ENCODE measurements at regions not wholly inside any gene's neighbourhood (a gene's known extent, or its start where the extent isn't known, plus 50 kb on each side); places are given as distances from the start of the nearest gene placed in this dataset.

DNA sequence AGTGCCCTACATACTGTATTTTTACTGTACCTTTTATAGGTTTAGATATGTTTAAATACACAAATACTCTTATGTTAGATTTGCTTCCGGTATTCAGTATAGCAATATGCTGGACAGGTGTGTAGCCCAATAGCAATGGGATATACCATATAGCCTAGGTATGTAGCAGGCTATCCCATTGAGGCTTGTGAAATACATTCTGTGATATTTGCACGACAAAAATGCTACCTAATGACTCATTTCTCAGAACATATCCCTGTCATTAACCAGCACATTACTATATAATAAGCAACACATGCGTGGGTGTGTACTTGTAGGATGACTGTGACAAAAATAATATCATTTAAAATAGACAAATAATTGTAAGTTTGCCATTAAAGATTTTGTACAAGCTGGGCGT lies 208.8 kb downstream of the MRPS30 start:
- Histone ChIP-seq H3K36me3 (replicated peaks in 1 of 2; ENCODE audit: control extremely low read depth in 1 of 2, control insufficient read depth in 1 of 2, extremely low read depth in 1 of 2, insufficient read depth in 2 of 2, low read length in 1 of 2) (no peaks in the 10 kb centered on the region), H3K4me2 (replicated peaks; ENCODE audit: low read depth, low read length, poor library complexity, severe bottlenecking) (no peak overlapping the region), H2AFZ (ENCODE audit: insufficient read depth, low read depth, low read length, poor library complexity, severe bottlenecking) (no peak overlapping the region), H4K20me1 (ENCODE audit: control insufficient read depth, insufficient read depth, low read length, poor library complexity, severe bottlenecking) (no peaks in the 10 kb centered on the region), H3K27me3 (replicated peaks in 1 of 4; ENCODE audit: control extremely low read depth in 1 of 4, control insufficient read depth in 3 of 4, insufficient read depth in 4 of 4, low read length in 3 of 4) (no peaks in the 10 kb centered on the region), H3K79me2 (ENCODE audit: control insufficient read depth, insufficient read depth, low read length) (no peaks in the 10 kb centered on the region), H3K9ac (ENCODE audit: low read length) (no peak overlapping the region), H3K9me3 (ENCODE audit: control extremely low read depth in 1 of 3, control insufficient read depth in 2 of 3, insufficient read depth in 1 of 3, low read length in 2 of 3) (peaks cover 0 to 6% (median 0%) of the 10 kb centered on the region in 3 donors), H3K4me1 (ENCODE audit: control insufficient read depth in 2 of 2, insufficient read depth in 2 of 2, low read length in 2 of 2) (no peaks in the 10 kb centered on the region), H3K27ac (ENCODE audit: low read length in 2 of 2) (no peak overlapping the region), H3K4me3 (ENCODE audit: control extremely low read depth in 1 of 5, extremely low read depth in 1 of 5, insufficient read depth in 1 of 5, low read depth in 2 of 5, low read length in 4 of 5) (no peak overlapping the region)
- no peak for ATAC-seq (ENCODE audit: low read depth)
- intact Hi-C loops (cut with micrococcal nuclease), result no loop called here
- no peaks in the 10 kb centered on the region for H3K27me3 Mint-ChIP-seq
- ChIA-PET POLR2A (no interaction called here), CTCF (no interaction called here)
- TF ChIP-seq, protein P1, sequence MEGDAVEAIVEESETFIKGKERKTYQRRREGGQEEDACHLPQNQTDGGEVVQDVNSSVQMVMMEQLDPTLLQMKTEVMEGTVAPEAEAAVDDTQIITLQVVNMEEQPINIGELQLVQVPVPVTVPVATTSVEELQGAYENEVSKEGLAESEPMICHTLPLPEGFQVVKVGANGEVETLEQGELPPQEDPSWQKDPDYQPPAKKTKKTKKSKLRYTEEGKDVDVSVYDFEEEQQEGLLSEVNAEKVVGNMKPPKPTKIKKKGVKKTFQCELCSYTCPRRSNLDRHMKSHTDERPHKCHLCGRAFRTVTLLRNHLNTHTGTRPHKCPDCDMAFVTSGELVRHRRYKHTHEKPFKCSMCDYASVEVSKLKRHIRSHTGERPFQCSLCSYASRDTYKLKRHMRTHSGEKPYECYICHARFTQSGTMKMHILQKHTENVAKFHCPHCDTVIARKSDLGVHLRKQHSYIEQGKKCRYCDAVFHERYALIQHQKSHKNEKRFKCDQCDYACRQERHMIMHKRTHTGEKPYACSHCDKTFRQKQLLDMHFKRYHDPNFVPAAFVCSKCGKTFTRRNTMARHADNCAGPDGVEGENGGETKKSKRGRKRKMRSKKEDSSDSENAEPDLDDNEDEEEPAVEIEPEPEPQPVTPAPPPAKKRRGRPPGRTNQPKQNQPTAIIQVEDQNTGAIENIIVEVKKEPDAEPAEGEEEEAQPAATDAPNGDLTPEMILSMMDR (IDR thresholded peaks at IDR 0.05), result no peak
- no peak for TF ChIP-seq EZH2 (IDR thresholded peaks at IDR 0.05; ENCODE audit: borderline replicate concordance, insufficient read depth, low read depth, low read length, poor library complexity, severe bottlenecking)
- no peak overlapping the region for H3K27ac Mint-ChIP-seq
- H3K4me1 Mint-ChIP-seq, result no peaks in the 10 kb centered on the region
- DNase-seq, result no peak
- no peaks in the 10 kb centered on the region for H3K9me3 Mint-ChIP-seq (ENCODE audit: insufficient read depth)
- no peak overlapping the region for H3K4me3 Mint-ChIP-seq
- no CpG with 5 or more reads among the region's 4 CpGs for WGBS (ENCODE audit: insufficient coverage)

DNA sequence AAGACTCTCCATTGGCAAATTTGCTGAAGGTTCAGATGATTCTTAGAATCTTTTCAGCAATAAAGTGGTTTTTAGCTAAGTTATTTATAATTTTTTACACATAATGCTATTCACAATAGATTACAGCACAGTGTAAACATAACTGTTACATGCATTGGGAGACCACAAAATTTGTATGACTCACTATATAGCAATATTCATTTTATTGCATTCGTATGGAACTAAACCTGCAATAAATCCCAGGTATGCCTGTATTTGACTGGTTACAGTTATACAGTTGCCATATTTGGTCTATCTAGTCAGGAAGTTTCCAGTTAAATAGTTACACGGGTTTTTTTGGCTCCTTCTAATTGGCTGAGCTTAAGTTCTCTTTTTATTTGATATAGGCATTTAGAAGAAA lies 220.8 kb downstream of the MRPS30 start:
- Histone ChIP-seq H3K79me2 (ENCODE audit: control insufficient read depth, insufficient read depth, low read length) (no peaks in the 10 kb centered on the region), H3K27me3 (replicated peaks in 1 of 4; ENCODE audit: control extremely low read depth in 1 of 4, control insufficient read depth in 3 of 4, insufficient read depth in 4 of 4, low read length in 3 of 4) (no peaks in the 10 kb centered on the region), H3K4me1 (ENCODE audit: control insufficient read depth in 2 of 2, insufficient read depth in 2 of 2, low read length in 2 of 2) (no peaks in the 10 kb centered on the region), H3K9me3 (ENCODE audit: control extremely low read depth in 1 of 3, control insufficient read depth in 2 of 3, insufficient read depth in 1 of 3, low read length in 2 of 3) (no peaks in the 10 kb centered on the region), H3K4me3 (ENCODE audit: control extremely low read depth in 1 of 5, extremely low read depth in 1 of 5, insufficient read depth in 1 of 5, low read depth in 2 of 5, low read length in 4 of 5) (no peak overlapping the region), H3K4me2 (replicated peaks; ENCODE audit: low read depth, low read length, poor library complexity, severe bottlenecking) (no peak overlapping the region), H4K20me1 (ENCODE audit: control insufficient read depth, insufficient read depth, low read length, poor library complexity, severe bottlenecking) (no peaks in the 10 kb centered on the region), H3K27ac (ENCODE audit: low read length in 2 of 2) (no peak overlapping the region), H2AFZ (ENCODE audit: insufficient read depth, low read depth, low read length, poor library complexity, severe bottlenecking) (no peak overlapping the region), H3K36me3 (replicated peaks in 1 of 2; ENCODE audit: control extremely low read depth in 1 of 2, control insufficient read depth in 1 of 2, extremely low read depth in 1 of 2, insufficient read depth in 2 of 2, low read length in 1 of 2) (no peaks in the 10 kb centered on the region), H3K9ac (ENCODE audit: low read length) (no peak overlapping the region)
- CTCF ChIA-PET, result no interaction called here
- no peaks in the 10 kb centered on the region for H3K9me3 Mint-ChIP-seq (ENCODE audit: insufficient read depth)
- no CpG with 5 or more reads among the region's 2 CpGs for WGBS (ENCODE audit: insufficient coverage)
- POLR2A ChIA-PET, result no interaction called here
- H3K27me3 Mint-ChIP-seq, result no peaks in the 10 kb centered on the region
- no peak for TF ChIP-seq EZH2 (IDR thresholded peaks at IDR 0.05; ENCODE audit: borderline replicate concordance, insufficient read depth, low read depth, low read length, poor library complexity, severe bottlenecking)
- TF ChIP-seq, protein P1 (IDR thresholded peaks at IDR 0.05), result no peak
- ATAC-seq (ENCODE audit: low read depth), result no peak
- DNase-seq, result no peak
- no peak overlapping the region for H3K4me3 Mint-ChIP-seq
- intact Hi-C loops (cut with micrococcal nuclease), result no loop called here
- H3K4me1 Mint-ChIP-seq, result no peaks in the 10 kb centered on the region
- H3K27ac Mint-ChIP-seq, result no peak overlapping the region
